H1 (cell line): ENCODE measurements at regions not wholly inside any gene's neighbourhood (a gene's known extent, or its start where the extent isn't known, plus 50 kb on each side); places are given as distances from the start of the nearest gene placed in this dataset.

Source experiments
- NANOG ChIP-seq: IDR thresholded peaks from 2 replicates; pipeline ENCODE4 v1.6.1; 2011; ENCODE audit warnings: low read length, low read depth, mild to moderate bottlenecking, inconsistent platforms; ENCODE audit not compliant: insufficient read depth, poor library complexity, severe bottlenecking
- SP1 ChIP-seq: IDR thresholded peaks from 2 replicates; pipeline ENCODE4 v1.6.1; 2011; ENCODE audit warnings: low read depth, low read length

- TF ChIP-seq SP1 (no peak), NANOG (no peak)
Observed at GRCh38 chr14:104522926-104523545, 56.5 kb upstream of the C14orf180 start (continued).
